Smooth muscle cell of the brain vasculature (primary cell): ENCODE measurements at regions not wholly inside any gene's neighbourhood (a gene's known extent, or its start where the extent isn't known, plus 50 kb on each side); places are given as distances from the start of the nearest gene placed in this dataset.
A peak's percentile ranks its signal among the peaks of the same experiment; 100 is the strongest.

Experiments
- DNase-seq: peaks from one replicate; pipeline ENCODE4 v3.0.0-alpha.2; 2012; ENCODE audit warnings: low read depth, low spot score

DNA sequence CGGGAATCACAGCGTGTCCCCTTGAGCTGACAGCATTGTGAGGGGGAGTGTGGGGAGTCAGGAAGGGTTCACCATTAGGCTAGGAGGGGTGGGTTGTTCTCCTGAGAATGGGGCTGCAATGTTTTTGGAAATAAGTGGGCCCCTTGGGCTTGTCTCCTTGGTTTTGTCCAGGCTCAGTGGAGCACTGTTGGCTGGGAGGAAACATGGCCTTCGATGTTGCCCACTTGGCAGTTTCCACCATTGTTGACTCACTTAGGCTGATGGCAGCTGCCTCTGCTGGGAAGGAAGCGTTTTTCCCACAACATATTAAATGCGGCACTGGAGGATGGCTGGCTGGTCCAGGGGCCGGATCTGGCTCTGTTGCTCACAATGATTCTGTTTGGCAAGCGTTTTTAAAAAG, 512.1 kb downstream of the QKI start:
- DNase-seq, result no peak

DNA sequence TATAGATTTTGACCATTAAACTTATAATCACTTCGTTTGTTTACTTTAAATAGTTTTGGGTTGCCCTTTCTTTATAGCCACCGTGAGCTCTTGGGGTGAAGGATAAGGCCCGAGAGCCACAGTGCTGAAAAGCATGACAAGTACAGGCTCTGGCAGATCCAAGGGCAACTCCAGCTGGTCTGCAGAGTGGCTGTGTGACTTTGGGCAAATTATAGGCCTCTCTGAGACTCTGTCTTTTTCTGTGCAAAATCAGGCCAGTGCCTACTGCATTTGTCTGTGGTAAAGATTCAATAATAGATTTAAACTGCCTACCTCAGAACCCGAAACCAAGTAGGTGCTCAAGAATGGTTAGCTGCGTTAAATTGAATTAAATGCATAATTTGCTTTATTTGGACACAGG, 511.3 kb downstream of the QKI start:
- no peak for DNase-seq

DNA sequence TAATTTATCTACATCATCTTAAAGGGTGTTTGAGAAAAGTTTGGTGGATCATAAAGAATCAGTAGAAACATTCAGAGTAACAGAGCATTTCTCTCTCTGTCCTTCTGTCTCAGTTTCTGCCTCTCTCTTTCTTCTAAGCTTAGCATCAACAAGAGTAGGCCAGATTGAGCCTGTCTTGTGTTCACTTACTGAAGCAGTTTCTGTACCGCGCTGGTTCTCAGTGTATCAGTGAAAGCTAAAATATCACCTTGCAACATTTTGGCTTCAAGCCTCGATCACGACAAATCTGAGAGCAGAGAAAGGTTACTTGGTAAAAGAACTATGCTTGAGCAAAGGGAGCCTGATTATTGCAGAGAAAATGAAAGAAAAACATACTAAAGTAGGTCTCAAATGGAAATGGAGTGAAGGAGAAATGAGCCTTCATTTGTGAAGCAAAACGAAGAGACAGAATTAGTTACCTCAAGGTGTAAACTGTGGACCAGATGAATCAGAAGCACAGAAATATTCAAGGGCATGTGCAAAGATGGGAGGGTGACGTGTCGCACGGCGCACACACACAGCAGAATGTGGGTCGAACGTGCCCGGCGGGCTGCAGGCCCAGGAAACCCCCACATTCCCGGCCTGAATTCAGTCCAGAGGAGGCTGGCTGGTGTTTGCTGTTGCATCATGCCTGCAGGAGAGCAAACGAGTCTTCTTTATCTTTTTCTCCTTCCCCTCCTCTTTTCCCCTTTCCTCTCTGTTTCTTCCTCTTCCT, 509.3 kb downstream of the QKI start:
- no peak for DNase-seq

DNA sequence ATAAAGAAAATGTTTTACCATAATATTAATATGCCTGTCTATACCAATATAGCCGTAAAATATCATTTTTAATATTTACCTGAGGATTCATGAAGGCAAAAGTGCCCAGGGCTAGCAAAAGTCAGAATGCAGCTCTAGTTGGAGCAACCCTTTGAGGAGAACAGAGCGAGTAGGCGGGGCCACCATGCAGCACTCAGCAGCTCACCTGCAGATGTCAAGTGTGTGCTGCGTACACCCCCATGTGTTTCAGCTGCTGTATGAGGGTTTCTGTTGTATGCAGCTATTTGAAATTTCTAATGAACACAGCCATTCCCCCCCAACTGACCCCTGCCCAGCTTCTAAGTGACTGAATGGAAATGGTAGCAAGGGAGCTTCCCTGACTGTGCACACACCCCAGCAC, 508.0 kb downstream of the QKI start:
- DNase-seq, result no peak

DNA sequence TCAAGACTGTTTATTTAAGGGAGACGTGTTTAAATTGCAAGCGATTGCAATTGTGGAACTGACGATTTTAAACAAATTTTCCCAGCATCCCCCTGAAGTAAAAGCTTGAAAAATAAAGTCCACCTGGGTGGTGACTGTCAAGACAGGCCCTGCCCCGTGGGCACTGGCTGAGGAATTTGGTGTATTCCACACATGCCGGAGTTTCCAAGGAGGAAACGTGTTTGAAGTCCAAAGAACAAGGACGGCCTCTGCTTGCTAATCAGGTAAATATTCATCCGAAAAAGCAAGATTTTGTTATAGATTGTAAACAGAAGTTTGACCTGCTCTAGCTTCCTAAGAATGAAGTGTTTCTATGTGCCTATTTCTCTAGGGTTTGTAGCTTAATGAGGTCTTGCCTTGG, 505.1 kb downstream of the QKI start:
- DNase-seq, result no peak

DNA sequence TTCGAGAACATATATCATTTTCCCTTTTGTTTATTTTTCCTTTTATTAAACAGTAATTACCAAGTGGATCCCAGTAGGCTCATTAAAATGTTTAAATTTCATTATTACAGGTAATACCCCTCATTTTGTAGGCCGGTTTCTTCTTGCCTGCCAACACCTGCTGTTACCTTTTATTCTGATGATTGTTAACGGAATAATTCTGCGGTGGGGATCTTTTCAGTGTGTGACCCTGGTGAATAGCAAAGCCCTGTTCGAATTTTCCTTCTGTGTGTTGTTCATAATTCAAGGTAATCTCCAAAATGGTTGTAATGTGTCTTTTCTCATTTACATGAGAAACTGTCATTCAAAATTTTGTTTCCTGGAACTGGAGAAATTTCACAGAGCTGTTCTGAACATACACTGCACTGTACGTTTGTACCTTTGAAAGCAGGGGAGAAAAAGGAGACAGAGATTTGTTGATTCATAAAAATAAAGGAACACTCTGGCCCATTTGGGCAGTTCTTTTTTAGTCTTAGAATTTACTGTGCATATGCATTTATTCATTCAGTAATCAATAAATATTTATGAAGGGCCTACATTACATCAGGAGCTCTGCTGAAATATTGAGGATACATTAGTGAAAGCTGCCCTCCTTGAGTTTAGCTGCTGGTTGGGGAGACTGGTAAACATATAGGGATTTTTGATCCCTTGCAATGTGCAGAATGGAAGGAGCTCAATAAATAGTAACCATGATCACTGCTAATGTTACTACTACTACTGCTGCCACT, 502.0 kb downstream of the QKI start:
- no peak for DNase-seq

DNA sequence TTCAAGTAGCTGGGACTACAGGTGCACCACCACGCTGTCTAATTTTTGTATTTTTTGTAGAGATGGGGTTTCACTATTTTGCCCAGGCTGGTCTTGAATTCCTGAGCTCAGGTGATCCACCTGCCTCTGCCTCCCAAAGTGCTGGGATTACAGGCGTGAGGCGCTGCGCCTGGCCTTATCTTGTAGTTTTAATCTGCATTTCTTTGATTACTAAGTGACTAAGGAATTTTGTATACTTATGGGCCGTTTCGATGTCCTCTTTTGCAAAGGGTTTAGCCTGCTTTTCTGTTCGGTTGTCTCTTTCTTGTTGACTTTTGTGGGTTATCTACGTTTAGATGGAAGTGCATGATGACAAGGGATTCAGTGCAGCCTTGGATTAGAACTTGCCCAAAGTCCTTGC, 500.6 kb downstream of the QKI start:
- no peak for DNase-seq

DNA sequence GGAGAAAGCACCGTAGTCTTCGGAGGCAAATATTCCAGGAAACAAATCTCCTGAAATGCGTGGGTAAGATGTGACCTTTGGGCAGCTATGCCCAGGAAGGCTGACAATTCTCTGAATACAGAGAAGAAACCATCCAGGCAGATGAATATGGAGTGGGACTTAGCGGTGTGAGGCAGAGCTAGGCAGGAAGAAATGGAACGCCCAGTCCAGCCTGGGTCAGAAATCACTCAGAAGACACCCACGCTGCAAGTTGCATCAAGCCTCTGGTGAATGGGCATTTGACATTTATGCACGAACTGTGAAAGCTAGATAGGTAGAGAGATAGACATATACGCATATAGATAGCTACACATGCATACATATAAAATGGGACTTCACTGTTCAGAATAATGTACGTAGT, 498.5 kb downstream of the QKI start:
- no peak for DNase-seq

DNA sequence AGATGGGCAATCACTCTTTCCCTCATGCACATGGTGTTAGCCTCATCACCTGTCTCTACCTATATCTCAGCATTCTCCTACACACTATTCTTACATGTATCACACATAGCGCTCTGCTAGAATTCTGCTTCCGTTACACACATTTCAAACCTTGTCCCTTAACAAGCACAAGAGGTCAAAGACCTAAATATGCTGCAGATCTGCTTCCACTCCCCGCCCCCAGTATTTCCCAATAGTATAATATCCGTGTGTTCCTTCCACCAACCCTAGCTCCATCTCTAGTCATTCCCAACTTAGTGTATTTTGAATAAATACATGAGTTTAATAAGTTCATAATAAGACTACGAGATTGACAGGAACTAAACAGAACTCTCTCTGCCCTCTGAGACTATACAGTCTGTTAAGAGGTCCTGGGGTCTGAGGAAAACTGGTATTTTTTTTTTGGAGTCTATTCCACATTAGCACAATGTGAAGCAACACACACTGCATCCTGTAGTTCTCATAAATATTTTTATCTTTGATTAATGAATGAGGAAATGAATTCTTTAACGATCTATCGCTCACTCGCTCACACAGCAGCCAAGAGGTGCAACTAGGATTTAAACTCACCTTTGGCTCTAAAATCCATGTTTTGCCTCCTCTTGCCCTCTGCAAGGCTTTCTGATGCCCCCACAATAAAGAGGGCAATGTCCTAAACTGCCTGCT, 491.6 kb downstream of the QKI start:
- no peak for DNase-seq

DNA sequence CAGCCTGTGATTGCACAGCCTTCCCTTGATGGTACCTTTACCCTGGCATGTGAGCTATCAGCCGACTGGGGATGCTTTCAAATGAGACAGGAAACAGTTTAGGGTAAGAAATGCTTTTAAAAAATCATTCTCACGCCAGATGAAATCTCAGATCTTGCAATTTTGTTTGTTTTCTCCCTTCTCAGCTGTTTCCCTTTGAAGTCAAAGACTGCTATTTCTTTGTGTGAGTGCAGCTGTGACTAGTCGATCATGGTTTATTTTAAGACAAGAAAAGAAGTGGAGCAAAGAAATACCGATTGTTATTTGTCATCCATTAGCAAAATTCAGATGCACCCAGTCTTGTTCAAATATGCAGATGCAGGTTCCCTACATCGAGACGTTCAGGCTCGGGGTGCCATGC, 489.7 kb downstream of the QKI start:
- DNase-seq, result no peak

DNA sequence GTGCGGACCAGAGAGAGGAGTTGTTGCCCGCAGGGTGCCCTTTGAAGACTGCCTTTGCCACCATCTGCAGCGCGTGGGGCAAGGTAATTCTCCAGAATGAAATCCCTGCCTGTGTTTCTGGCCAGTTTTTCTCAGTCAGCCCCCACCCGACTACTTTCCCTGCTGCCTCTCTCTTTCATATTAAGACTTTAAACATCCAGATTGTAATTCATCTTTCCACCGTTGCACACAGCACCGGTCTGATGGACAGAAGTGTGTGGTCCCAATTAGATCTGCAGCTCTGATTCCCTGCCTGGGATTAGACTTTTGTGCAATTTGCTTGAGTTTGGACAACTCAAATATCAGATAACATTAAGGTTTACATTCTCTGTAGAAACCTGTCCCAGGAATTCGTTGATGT, 489.0 kb downstream of the QKI start:
- DNase-seq, result no peak

DNA sequence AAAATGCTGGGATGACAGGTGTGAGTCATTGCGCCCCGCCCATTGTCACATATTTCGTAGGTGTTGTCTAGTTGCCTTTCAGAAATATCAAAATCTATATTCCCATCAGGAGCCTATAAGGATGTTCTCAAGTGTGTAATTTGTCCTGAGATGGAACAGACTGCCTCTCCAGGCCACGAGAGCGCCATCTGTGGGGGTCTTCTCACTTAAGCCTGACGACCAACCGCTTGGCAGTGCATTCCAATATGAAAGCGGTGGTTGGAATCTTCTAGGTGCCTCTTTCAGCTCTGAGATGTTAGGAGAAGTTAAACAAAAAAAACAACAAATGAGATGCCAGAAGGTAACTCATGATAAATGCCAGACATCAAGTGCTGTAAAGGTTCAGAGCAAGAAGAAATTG, 488.5 kb downstream of the QKI start:
- DNase-seq, result no peak

DNA sequence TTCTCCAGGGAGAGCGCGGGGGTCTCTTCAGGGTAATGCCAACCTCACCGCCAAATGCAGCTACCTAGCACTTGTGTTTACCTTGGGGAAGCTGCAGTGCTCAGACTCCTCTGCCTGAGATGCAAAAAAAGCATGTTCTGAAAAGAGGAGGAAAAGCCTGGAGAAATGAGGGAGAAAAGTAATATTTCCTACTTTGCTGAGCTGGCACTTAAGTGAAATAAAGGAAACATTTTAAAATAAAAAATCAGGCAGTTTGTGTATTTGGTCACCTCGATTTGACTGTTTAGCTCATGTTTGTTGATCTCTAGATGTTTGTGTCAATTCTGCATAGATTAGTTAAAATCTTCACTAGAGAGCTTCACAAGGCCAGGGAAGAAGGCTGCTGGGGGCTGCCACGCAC, 487.2 kb downstream of the QKI start:
- no peak for DNase-seq

DNA sequence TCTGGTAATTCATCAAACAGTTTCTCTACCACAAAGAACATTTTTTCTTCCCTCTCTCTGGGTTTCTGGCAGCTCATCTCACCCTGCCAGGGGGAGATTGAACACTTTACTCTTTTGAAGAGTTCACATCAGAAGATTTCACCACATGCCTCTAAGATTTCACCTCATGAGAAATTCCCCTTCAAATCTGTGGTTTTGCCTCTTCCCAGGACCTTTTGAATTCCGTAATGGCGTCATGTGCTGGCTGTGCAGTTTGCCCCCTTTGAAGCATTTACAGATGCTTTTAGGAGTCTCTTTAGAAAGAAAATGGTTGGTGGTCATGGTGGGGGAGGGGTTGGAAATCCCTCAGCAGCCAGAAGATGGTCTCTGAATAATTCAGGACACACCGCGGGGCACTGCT, 486.1 kb downstream of the QKI start:
- DNase-seq, result peak; percentile 55

DNA sequence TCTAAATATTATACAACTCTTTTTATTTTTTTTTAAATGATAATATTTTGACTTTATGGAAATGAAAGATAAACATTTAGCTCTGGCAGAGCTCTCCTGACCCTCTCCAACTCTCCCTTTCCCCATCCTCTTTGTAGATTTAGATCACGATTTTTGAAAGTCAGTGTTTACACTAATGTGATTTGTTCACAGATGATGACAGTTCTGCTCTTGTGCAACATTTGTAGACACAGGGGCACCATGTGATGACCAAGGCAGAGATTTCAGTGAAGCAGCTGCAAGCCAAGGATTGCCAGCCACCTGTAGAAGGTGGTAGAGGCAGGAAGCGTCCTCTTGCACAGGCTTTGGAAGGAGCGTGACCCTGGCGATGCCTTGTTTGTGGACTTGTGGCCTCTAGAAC, 483.2 kb downstream of the QKI start:
- DNase-seq, result no peak

DNA sequence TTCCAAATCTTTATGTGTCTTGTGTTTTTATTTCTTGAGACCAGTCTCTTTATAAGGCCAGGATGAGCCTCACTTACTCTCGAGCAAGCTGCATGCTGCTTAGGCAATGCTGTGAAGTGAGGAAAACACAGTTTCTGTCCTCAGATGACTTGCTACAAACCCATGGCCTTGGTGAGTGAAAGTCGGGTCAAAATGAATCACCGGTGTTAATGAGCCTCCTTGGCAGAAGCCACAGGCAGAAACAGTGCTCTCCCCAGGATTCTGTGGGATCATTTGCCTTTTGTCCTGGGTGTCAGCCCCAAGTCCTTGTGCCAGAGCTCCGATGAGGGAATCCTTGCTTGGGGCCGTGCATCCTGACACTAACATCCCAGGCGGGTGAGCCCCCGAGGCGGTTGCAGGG, 482.5 kb downstream of the QKI start:
- no peak for DNase-seq

DNA sequence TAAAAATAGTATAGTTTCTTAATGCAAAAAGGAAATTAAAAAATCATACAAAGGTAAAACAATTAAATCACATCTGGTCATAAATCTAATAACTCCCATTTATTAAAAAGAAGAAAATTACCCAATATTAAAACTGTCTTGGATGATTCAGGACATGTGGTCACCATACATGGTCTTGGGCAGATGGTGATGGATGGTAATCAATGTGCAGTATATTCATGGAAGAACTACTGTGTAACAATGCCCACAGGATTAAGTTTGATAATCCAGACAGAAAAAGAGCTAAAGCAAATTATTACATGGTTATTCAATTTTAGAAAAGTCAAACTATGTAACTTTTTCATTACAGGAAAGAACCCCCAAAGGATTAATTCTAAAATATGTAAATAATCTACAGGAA, 480.6 kb downstream of the QKI start:
- DNase-seq, result no peak

DNA sequence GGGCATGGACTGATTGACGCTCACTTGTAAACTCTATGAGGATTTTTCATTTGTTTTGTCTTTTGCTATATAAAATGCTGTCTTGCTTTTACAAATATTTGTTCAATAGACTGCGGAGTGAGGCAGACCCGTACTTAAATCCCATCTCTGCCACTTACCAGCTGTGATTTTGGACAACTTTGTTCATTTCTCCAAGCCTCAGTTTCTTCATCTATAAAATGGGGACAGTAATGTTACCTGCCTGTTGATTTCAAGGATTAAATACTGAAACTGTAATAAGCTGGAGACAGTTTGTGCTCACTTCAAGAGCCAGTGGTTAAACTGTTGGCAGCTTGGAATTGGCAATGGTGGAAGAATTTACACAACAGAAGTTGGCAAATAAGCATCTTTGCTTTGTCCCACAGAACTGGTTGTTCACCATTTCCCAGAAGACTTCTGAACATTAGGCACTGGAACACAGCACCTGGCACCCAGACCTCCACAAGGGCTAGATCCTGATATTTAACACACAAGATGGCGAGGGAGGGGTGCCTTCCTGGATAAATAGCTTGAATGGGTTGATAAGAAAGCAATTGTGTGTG, 479.2 kb downstream of the QKI start:
- DNase-seq, result no peak

DNA sequence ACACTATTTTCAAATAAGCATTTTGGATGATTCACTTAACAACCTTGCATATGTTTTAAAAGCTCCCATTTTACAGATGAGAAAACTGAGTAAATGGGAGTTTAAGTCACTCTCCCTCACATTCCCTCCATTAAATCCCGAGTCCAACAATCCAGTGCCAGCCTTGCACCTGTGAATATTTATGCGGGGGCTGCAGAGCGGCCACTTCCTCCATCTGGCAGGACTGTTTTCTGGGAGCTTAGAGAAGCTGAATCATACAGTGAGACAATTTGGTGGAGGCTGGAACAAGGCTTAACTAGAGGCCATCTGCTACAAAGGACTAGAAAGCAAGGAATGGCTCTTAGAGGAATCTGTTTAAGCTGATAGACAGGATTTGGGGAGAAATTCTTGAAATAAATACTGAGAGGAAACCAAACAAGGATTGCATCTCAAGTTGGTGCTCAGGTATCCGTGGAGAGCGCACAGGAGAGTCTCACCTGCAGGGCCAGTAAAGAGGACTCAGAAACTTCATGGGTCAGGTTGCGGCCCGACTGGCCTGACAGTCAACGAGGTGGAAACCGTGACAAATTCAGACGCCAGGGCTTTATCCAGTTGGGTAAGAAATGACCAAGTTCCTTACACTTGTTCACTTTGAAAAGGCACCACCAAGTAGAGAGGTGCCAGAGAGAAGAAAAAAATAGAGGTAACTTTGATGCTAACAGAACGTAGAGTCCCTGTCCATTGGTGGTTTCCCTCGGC, 478.5 kb downstream of the QKI start:
- no peak for DNase-seq

DNA sequence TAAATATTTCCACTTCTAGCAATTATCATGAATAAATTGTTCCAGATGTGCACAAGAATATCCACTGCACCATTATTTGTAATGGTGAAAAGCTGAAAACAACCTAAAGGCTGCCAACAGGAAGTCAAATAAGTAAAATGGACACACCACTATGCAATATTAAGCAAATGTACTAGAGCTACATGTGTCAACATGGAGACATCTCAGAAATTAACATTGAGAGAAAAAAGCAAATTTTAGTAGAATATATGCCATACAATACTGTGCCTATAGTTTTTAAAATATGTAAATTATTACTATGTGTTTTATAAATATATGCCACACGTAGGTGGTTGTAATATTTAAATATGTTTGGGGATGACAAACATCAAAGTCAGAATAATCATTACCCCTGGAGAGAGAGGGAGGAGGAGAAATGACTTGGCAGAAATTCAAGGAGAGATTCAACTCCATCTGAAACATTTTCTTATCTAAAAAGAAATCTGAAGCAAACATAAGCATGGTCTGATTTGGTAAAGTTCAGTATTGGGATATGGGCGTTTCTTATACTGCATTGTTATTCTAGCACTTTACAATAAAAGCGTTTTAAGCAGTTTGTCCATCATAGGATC, 475.5 kb downstream of the QKI start:
- DNase-seq, result no peak
